MM.1S (cell line): ENCODE measurements at regions not wholly inside any gene's neighbourhood (a gene's known extent, or its start where the extent isn't known, plus 50 kb on each side); places are given as distances from the start of the nearest gene placed in this dataset.

ENCODE experiments used
- EZH2 ChIP-seq: fragments of 300-600 bp; sonication (generic); optimal IDR thresholded peaks from 2 replicates; pipeline ENCODE3; 2017; ENCODE audit warnings: low read depth, mild to moderate bottlenecking, antibody characterized with exemption, low read length, mixed read lengths
- EZH2phosphoT487 ChIP-seq: fragments of 300-600 bp; sonication (generic); IDR thresholded peaks from 2 replicates; pipeline ENCODE4 v1.6.1; 2018; ENCODE audit warnings: antibody characterized with exemption, low read length
- TF ChIP-seq, protein P1 (sequence below): fragments of 300-600 bp; sonication (generic); IDR thresholded peaks from 2 replicates; pipeline ENCODE4 v1.5.1; 2016; ENCODE audit warnings: antibody characterized with exemption, low read length, mixed read lengths

DNA sequence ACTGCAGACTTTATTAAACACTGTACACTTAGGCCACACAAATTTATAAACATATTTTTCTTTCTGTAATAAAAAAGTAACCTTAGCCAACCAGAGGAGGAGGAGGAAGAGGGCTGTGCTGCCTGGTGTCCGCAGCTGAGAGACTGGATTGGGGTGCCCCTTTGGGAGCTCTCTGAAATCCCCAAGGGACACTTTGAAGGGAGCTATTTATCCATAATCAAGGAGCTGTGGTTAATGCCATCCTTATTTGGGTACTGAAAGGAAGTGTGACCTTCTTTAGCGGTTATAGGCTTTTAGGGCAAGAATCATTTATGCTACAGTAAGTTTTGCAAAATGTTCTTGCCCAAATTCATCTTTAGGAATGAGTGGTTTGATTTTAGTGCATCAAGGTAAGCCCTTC is 125.8 kb downstream of the RASSF10 start:
- TF ChIP-seq, protein P1, sequence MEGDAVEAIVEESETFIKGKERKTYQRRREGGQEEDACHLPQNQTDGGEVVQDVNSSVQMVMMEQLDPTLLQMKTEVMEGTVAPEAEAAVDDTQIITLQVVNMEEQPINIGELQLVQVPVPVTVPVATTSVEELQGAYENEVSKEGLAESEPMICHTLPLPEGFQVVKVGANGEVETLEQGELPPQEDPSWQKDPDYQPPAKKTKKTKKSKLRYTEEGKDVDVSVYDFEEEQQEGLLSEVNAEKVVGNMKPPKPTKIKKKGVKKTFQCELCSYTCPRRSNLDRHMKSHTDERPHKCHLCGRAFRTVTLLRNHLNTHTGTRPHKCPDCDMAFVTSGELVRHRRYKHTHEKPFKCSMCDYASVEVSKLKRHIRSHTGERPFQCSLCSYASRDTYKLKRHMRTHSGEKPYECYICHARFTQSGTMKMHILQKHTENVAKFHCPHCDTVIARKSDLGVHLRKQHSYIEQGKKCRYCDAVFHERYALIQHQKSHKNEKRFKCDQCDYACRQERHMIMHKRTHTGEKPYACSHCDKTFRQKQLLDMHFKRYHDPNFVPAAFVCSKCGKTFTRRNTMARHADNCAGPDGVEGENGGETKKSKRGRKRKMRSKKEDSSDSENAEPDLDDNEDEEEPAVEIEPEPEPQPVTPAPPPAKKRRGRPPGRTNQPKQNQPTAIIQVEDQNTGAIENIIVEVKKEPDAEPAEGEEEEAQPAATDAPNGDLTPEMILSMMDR: no peak
- TF ChIP-seq EZH2phosphoT487 (no peak), EZH2 (no peak)
